ENCODE measurements at regions not wholly inside any gene's neighbourhood (a gene's known extent, or its start where the extent isn't known, plus 50 kb on each side); places are given as distances from the start of the nearest gene placed in this dataset.
"Not testable (repeated sequence)": the region's sequence is repeated elsewhere in the genome, so short reads cannot be mapped to it uniquely, and the experiment has no call there.

GRCh38 chr20:29883514-29884219 is 1373.8 kb upstream of the DEFB115 start:
- DNase-seq (ENCODE audit: low read depth), result not testable (repeated sequence)

DNA sequence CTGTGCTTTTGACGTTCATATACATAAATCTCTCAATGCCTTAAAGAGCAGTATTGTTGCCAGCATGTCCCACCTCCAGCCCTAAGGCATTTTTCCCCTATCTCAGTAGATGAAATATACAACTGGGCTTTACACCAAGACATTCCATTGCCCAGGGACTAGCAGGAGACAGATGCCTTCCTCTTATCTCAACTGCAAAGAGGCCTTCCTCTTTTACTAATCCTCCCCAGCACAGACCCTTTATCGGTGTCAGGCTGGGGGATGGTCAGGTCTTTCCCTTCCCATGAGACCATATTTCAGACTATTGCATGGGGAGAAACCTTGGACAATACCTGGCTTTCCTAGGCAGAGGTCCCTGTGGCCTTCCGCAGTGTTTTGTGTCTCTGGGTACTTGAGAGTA is 1373.1 kb upstream of the DEFB115 start:
- not testable (repeated sequence) for DNase-seq (ENCODE audit: low read depth)

GRCh38 chr20:29885282-29886185 is 1371.9 kb upstream of the DEFB115 start:
- DNase-seq (ENCODE audit: low read depth), result not testable (repeated sequence)

DNA sequence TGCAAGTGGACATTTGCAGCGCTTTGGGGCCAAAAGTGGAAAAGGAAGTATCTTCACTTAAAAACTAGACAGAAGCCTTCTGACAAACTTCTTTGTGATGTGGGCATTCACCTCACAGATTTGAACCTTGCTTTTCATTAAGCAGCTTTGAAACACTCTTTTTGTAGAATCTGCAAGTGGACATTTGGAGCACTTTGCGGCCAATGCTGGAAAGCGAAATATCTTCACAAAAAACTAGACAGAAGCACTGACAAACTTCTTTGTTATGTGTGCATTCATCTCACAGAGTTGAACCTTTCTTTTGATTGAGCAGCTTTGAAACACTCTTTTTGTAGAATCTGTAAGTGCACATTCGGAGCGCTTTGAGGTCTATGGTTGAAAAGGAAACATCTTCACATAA is 1365.9 kb upstream of the DEFB115 start:
- not testable (repeated sequence) for DNase-seq (ENCODE audit: low read depth)

Data from fibroblast of gingiva (primary cell).